IMR-90 (cell line): ENCODE measurements at regions not wholly inside any gene's neighbourhood (a gene's known extent, or its start where the extent isn't known, plus 50 kb on each side); places are given as distances from the start of the nearest gene placed in this dataset.

Experiments
- ATAC-seq: fragments of 200-7000 bp; cut with Tn5 transposase; 2 replicates; pipeline ENCODE4 v1.9.1; 2020; ENCODE audit warnings: low read depth, mild to moderate bottlenecking, moderate library complexity
- BruUV-seq: library from RNA; stranded (reverse); fragments of 400-500 nt; replicated peaks from 2 replicates; lab custom pipeline; 2021; lab: Mats Ljungman, UMichigan
- CTCF ChIA-PET: fragments of 300-600 bp; formaldehyde crosslinking; extraction: SDS; loops from one replicate; lab custom pipeline; 2021; ENCODE audit warnings: antibody characterized with exemption; lab: Yijun Ruan, JAX
- POLR2A ChIA-PET: fragments of 300-600 bp; sonication (Branson Sonifier 250); formaldehyde crosslinking; loops from one replicate; lab custom pipeline; 2022; ENCODE audit warnings: antibody characterized with exemption; ENCODE audit not compliant: unreplicated experiment; lab: Charles Lee
- DNase-seq: peaks from one replicate; pipeline ENCODE4 v3.0.0; 2013
- H2AFZ ChIP-seq: replicated peaks from 2 replicates; pipeline ENCODE3; 2013; ENCODE audit warnings: low read length, mild to moderate bottlenecking; ENCODE audit not compliant: poor library complexity
- H2AK5ac ChIP-seq: 2 replicates; pipeline ENCODE4 v1.6.1; 2013; ENCODE audit warnings: low read depth, low read length, inconsistent platforms
- H2AK9ac ChIP-seq: replicated peaks from 2 replicates; pipeline ENCODE3; 2013; ENCODE audit warnings: mild to moderate bottlenecking, low read depth, low read length, moderate library complexity; ENCODE audit not compliant: poor library complexity
- H2BK120ac ChIP-seq: 2 replicates; pipeline ENCODE4 v1.6.1; 2013; ENCODE audit warnings: low read depth, low read length, inconsistent platforms
- H2BK15ac ChIP-seq: 3 replicates; pipeline ENCODE4 v1.6.1; 2013; ENCODE audit warnings: low read depth, low read length, inconsistent platforms
- H2BK20ac ChIP-seq: 2 replicates; pipeline ENCODE4 v1.6.1; 2013; ENCODE audit warnings: low read depth, mild to moderate bottlenecking, inconsistent platforms, low read length, moderate library complexity
- H2BK5ac ChIP-seq: 2 replicates; pipeline ENCODE4 v1.6.1; 2013; ENCODE audit warnings: mild to moderate bottlenecking, low read depth, low read length, inconsistent platforms; ENCODE audit not compliant: poor library complexity, severe bottlenecking
- H3K14ac ChIP-seq: replicated peaks from 2 replicates; pipeline ENCODE4 v1.6.1; 2013; ENCODE audit warnings: low read depth, low read length, inconsistent platforms
- H3K18ac ChIP-seq: 2 replicates; pipeline ENCODE4 v1.6.1; 2013; ENCODE audit warnings: low read depth, low read length, control low read depth
- H3K23ac ChIP-seq: 2 replicates; pipeline ENCODE4 v1.6.1; 2013; ENCODE audit warnings: low read depth, low read length, inconsistent platforms
- H3K27ac ChIP-seq: 2 replicates; pipeline ENCODE4 v1.5.1; 2013; ENCODE audit warnings: mild to moderate bottlenecking, control low read depth, low read length; ENCODE audit not compliant: insufficient read depth
- H3K27me3 ChIP-seq: 2 replicates; pipeline ENCODE4 v1.6.1; 2013; ENCODE audit warnings: low read length; ENCODE audit not compliant: control insufficient read depth, insufficient read depth
- H3K36me3 ChIP-seq: 2 replicates; pipeline ENCODE4 v1.6.1; 2013; ENCODE audit warnings: low read length, mixed read lengths; ENCODE audit not compliant: control insufficient read depth, insufficient read depth
- H3K4ac ChIP-seq: 2 replicates; pipeline ENCODE4 v1.6.1; 2013; ENCODE audit warnings: low read depth, low read length, inconsistent platforms
- H3K4me1 ChIP-seq: 2 replicates; pipeline ENCODE4 v1.6.1; 2013; ENCODE audit warnings: low read length, mixed read lengths; ENCODE audit not compliant: control insufficient read depth, insufficient read depth
- H3K4me2 ChIP-seq: 2 replicates; pipeline ENCODE4 v1.6.1; 2013; ENCODE audit warnings: low read depth, mild to moderate bottlenecking, control low read depth, low read length, moderate library complexity
- H3K4me3 ChIP-seq: 2 replicates; pipeline ENCODE4 v1.5.1; 2013; ENCODE audit warnings: low read depth, mild to moderate bottlenecking, control low read depth, low read length, moderate library complexity; ENCODE audit not compliant: insufficient read depth
- H3K56ac ChIP-seq: 2 replicates; pipeline ENCODE4 v1.6.1; 2013; ENCODE audit warnings: low read length, inconsistent platforms; ENCODE audit not compliant: insufficient read depth; ENCODE audit errors: extremely low read depth
- H3K79me1 ChIP-seq, 2 experiments: 2 replicates each; pipeline ENCODE4 v1.6.1; 2013; ENCODE audit warnings: low read length in 2 of 2, inconsistent platforms in 1 of 2, low read depth in 1 of 2
- H3K9ac ChIP-seq: 2 replicates; pipeline ENCODE4 v1.6.1; 2013; ENCODE audit warnings: low read depth, low read length, control low read depth
- H3K9me1 ChIP-seq: 2 replicates; pipeline ENCODE4 v1.6.1; 2013; ENCODE audit warnings: low read length, inconsistent platforms; ENCODE audit not compliant: insufficient read depth
- H3K9me3 ChIP-seq: 2 replicates; pipeline ENCODE4 v1.6.1; 2013; ENCODE audit warnings: low read length; ENCODE audit not compliant: control insufficient read depth, insufficient read depth
- H4K20me1 ChIP-seq: 2 replicates; pipeline ENCODE4 v1.6.1; 2013; ENCODE audit warnings: low read length, inconsistent platforms; ENCODE audit not compliant: insufficient read depth
- H4K5ac ChIP-seq: 2 replicates; pipeline ENCODE4 v1.6.1; 2013; ENCODE audit warnings: mild to moderate bottlenecking, low read depth, low read length, control low read depth
- H4K8ac ChIP-seq, 2 experiments: 2 replicates each; pipeline ENCODE4 v1.6.1; 2013; ENCODE audit warnings: low read depth in 2 of 2, low read length in 2 of 2, control low read depth in 1 of 2, inconsistent platforms in 1 of 2
- H4K91ac ChIP-seq: 2 replicates; pipeline ENCODE4 v1.6.1; 2013; ENCODE audit warnings: low read depth, low read length, inconsistent platforms; ENCODE audit not compliant: insufficient read depth
- FOS ChIP-seq: fragments of 150-350 bp; IDR thresholded peaks from 2 replicates; pipeline ENCODE4 v1.6.1; 2016; ENCODE audit warnings: low read depth, low read length
- MXI1 ChIP-seq: IDR thresholded peaks from 2 replicates; pipeline ENCODE4 v1.6.1; 2012; ENCODE audit warnings: low read depth, mild to moderate bottlenecking, low read length, moderate library complexity, borderline replicate concordance
- NFE2L2 ChIP-seq: fragments of 150-350 bp; IDR thresholded peaks from 2 replicates; pipeline ENCODE4 v1.6.1; 2016; ENCODE audit warnings: low read depth, mild to moderate bottlenecking, low read length
- RFX5 ChIP-seq: IDR thresholded peaks from 2 replicates; pipeline ENCODE4 v1.8.0; 2012; ENCODE audit warnings: low read depth, mild to moderate bottlenecking, low read length, moderate library complexity
- WGBS, 2 experiments: methylation state at CpG; one replicate each; pipeline versions ENCODE4 v1.1.5 to v1.1.7; 2013; ENCODE audit warnings: missing lambda C conversion rate in 2 of 2; ENCODE audit not compliant: insufficient read length in 1 of 2; ENCODE audit errors: extremely low coverage in 2 of 2; 5-methylcytosine and 5-hydroxymethylcytosine counted together
- dilution Hi-C: fragments of 300-500 bp; cut with HindIII; formaldehyde crosslinking; loops from one replicate; pipeline ENCODE4 v1.14.3; 2018; ENCODE audit warnings: low sequenced_read_pairs; ENCODE audit not compliant: unreplicated experiment
- in situ Hi-C: fragments of 300-500 bp; cut with MboI; formaldehyde crosslinking; loops from 3 replicates; pipeline ENCODE4 v1.14.3; 2019; ENCODE audit warnings: low sequenced_read_pairs, inconsistent platforms, mixed read lengths
- intact Hi-C: fragments of 100-400 bp; cut with micrococcal nuclease; formaldehyde crosslinking; loops from 2 replicates; pipeline ENCODE4 v1.10.0; 2022

DNA sequence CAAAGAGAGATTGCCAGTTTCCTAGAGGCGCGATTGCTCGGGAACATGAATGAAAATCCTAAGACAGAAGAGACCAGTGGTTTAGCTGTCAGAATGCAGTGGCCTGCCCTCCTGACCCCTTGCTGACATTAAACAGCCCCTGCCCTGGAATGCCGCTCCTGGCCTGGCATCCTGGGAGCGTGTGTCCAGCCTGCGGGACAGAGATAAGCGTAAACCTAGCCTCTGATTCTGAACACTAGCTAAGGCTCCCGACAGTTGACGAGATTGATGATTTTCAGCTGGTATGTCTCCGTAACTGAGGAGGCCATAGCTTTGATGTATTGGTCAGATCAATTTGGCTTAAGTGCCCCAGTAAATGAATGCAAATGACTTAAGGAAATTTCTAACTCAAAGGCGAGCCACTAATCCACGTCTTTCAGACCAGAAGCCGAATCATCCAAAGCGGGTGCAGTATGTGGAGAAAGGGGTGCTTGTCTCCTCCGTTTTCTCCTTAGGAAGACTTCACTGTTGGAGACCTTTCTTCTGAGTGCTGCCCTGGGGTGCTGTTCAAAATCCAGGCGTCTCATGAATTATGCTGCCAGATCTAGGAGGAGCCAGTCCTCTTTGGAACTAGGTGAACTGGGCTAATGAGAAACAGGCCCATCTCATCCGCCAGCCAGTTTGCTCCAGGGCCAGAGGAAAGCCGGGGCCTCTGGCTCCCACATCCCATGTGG is 142.5 kb upstream of the L3MBTL4 start:
- H3K9ac ChIP-seq, result no peak overlapping the region
- H3K4me2 ChIP-seq, result no peak overlapping the region
- no peaks in the 10 kb centered on the region for H3K79me1 ChIP-seq
- H3K18ac ChIP-seq, result no peak overlapping the region
- no peak overlapping the region for H4K5ac ChIP-seq
- H4K20me1 ChIP-seq, result no peaks in the 10 kb centered on the region
- H2AFZ ChIP-seq, result no peak overlapping the region
- no peak overlapping the region for H3K27ac ChIP-seq
- no peak for DNase-seq
- H3K27me3 ChIP-seq, result no peaks in the 10 kb centered on the region
- no peak overlapping the region for H4K91ac ChIP-seq
- dilution Hi-C loops (no loop called here), in situ Hi-C loops (no loop called here), intact Hi-C loops (no loop called here)
- no peak overlapping the region for H3K4ac ChIP-seq
- no peak overlapping the region for H2AK9ac ChIP-seq
- no peak overlapping the region for H3K14ac ChIP-seq
- H3K9me1 ChIP-seq, result no peaks in the 10 kb centered on the region
- no peak for ATAC-seq
- no peak overlapping the region for H3K56ac ChIP-seq
- no peak overlapping the region for H2BK5ac ChIP-seq
- H2BK15ac ChIP-seq, result no peak overlapping the region
- TF ChIP-seq FOS (no peak), MXI1 (no peak), NFE2L2 (no peak), RFX5 (no peak)
- peaks cover 2% of the 10 kb centered on the region; the same call in 1 of the 2 replicates for H3K4me1 ChIP-seq
- no peak overlapping the region for H2BK20ac ChIP-seq
- BruUV-seq, result no TSS peak
- no peaks in the 10 kb centered on the region for H3K36me3 ChIP-seq
- ChIA-PET POLR2A (no interaction called here), CTCF (interaction anchor here (0.6 to 1.1 kb wide), 3 partner anchors 187 to 328 kb away, joined by 3 to 9 read pairs (median 3); no protein-coding TSS in a partner anchor)
- no peaks in the 10 kb centered on the region for H3K9me3 ChIP-seq
- H2BK120ac ChIP-seq, result no peak overlapping the region
- WGBS, 2 experiments, result 69% methylated on average over 6 of the region's 18 CpGs; no CpG with 5 or more reads in 1 of the 2 experiments
- no peak overlapping the region for H3K23ac ChIP-seq
- no peak overlapping the region for H3K4me3 ChIP-seq
- H2AK5ac ChIP-seq, result no peak overlapping the region
- no peak overlapping the region for H4K8ac ChIP-seq
